KOPT-K1 (cell line): ENCODE measurements at regions not wholly inside any gene's neighbourhood (a gene's known extent, or its start where the extent isn't known, plus 50 kb on each side); places are given as distances from the start of the nearest gene placed in this dataset.

Experiments
- H3K27ac ChIP-seq: fragments of 200-600 bp; sonication (generic); 2 replicates; pipeline ENCODE4 v1.5.1; 2016; ENCODE audit warnings: antibody characterized with exemption, mild to moderate bottlenecking, low read depth, low read length; ENCODE audit not compliant: poor library complexity, severe bottlenecking
- H3K36me3 ChIP-seq: fragments of 200-600 bp; sonication (generic); 2 replicates; pipeline ENCODE4 v1.5.1; 2017; ENCODE audit warnings: antibody characterized with exemption, mild to moderate bottlenecking, low read length, moderate library complexity; ENCODE audit not compliant: insufficient read depth
- H3K9me3 ChIP-seq: fragments of 200-600 bp; sonication (generic); 2 replicates; pipeline ENCODE4 v1.5.1; 2017; ENCODE audit warnings: antibody characterized with exemption, low read length, mild to moderate bottlenecking; ENCODE audit not compliant: insufficient read depth, poor library complexity, severe bottlenecking

DNA sequence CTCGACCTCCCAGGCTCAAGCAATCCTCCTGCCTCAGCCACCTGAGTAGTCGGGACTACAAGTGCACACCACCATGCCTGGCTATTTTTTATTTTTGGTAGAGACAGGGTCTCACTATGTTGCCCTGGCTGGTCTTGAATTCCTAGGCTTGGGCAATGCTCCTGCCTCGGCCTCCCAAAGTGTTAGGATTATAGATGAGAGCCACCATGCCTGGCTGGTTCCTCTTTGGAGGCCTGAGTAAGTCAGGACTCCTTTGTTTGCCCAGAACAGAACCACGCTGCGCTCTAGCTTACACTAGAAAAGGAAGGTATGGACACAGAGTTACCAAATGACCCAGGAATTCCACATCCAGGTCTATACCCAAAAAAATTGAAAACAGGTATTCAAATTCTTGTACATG lies 135.9 kb upstream of the SLC1A4 start:
- Histone ChIP-seq H3K36me3 (no peaks in the 10 kb centered on the region), H3K9me3 (no peaks in the 10 kb centered on the region), H3K27ac (no peak overlapping the region)

DNA sequence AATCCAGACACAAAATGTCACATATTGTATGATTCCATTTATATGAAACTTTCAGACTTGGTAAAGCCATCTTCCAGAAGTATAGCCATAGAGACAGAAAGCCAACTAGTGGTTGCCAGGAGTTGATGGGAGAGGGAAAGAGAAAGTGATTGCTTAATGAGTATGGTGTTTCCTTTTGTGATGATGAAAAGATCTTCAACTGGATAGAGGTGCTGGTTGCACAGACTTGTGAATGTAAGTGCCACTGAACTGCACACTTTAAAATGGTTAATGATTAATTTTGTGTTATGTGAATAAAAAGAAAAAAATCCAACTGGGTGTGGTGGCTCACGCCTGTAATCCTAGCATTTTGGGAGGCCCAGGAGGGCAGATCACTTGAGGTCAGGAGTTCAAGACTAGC lies 135.3 kb upstream of the SLC1A4 start:
- no peaks in the 10 kb centered on the region for H3K9me3 ChIP-seq
- H3K36me3 ChIP-seq = no peaks in the 10 kb centered on the region
- H3K27ac ChIP-seq = no peak overlapping the region

DNA sequence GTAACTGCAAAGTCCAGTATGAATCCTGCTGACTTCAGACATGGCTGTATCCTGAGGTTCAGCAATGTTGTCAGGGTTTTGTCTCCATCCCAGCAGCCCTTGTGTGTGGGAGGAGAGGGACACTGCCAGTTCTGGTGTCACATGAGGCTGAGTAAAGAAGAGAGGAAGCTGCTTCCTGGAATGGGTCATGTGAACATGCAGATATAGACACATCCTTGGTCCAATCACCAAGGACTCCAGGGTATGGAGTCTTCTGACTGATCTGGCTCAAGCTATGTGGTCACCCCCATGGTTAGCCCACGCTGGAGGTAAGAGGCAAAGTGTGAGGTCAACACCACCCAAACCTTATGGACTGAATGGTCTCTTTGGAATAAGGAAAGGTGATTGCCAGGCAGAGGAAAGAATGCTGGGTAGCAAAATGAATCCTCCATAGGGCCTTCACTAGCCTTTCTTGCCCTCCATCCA lies 134.4 kb upstream of the SLC1A4 start:
- Histone ChIP-seq H3K9me3 (no peaks in the 10 kb centered on the region), H3K36me3 (no peaks in the 10 kb centered on the region), H3K27ac (no peak overlapping the region)

DNA sequence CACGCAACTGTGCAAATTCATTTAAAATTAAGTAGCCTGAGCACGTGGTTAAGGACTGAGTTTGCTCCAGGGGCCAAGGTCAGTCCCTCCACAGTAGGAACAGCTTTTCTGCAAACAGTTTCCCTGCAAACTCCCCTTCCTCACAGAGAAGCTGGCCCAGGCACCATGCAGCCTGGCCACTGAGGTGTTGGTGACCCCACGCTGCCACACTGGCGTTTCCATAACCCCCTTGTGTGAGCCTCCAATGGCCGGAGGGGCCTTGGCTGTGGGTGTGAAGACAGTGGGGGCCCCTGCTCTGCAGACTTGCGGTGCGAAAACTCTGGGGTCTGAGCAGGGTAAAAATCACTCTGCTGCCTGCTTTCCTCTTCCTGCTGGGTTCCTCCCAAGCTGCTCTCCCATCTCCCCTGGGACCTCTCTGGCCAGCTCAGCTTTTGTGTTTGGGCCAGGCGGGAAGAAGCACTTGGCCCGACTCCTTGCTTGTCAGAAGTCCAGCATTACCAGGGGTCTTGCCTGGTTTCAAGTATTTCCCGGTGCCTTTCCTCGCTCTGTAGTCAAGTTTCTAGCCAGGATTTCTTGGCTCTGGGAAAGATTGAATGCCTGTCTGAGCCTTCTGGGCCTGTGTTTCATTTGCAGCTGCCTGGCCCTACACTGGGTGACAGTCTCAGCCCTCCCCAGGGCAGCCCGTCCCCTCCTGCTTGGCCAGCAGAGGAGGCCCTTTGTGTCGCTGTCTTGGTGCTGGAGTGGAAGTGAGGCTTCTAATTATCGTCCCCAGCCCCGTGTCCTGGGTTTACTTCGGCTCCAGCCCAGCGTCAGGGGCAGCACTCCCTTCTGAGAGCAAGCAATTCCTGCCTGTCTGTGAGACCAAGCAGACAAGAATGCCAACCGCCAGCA lies 131.4 kb upstream of the SLC1A4 start:
- no peak overlapping the region for H3K27ac ChIP-seq
- peaks cover 5% of the 10 kb centered on the region for H3K9me3 ChIP-seq
- no peaks in the 10 kb centered on the region for H3K36me3 ChIP-seq

DNA sequence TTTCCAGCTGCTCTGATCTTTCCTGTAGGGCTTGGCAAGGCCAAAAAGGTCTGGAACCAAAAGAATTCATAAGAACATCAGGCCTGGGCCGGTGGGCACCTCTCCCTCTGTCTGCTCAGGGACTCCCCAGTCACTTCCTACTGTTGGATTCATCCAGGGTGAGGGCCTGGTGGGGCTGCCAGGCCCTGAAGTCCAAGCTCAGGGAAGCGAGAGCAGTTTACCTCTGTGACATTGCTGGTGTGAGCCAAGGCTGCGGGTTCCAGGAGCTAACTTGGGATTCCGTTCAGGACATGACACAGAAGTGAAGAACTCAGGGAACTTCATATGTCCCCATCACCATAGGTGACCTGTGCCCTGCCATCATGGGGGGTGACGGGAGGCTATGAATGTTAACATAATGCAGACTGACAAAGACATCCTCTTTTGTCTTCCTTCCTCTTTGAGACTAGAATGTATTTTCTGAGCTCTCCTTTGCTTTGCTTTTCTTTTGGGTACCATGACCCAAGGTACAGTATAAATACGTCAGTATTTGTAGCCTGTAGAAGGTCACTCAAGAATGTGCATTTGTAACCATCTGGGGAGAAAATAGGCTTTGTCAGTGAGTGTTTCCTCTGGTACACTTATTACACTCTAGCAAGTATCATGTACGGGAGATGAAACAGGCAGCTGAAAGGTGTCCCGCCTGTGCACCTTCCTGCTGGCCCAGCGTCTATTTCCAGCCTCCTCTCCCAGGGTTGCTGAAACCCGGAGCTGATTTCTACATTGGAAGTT lies 130.5 kb upstream of the SLC1A4 start:
- Histone ChIP-seq H3K27ac (no peak overlapping the region), H3K9me3 (peaks cover 5% of the 10 kb centered on the region), H3K36me3 (no peaks in the 10 kb centered on the region)

DNA sequence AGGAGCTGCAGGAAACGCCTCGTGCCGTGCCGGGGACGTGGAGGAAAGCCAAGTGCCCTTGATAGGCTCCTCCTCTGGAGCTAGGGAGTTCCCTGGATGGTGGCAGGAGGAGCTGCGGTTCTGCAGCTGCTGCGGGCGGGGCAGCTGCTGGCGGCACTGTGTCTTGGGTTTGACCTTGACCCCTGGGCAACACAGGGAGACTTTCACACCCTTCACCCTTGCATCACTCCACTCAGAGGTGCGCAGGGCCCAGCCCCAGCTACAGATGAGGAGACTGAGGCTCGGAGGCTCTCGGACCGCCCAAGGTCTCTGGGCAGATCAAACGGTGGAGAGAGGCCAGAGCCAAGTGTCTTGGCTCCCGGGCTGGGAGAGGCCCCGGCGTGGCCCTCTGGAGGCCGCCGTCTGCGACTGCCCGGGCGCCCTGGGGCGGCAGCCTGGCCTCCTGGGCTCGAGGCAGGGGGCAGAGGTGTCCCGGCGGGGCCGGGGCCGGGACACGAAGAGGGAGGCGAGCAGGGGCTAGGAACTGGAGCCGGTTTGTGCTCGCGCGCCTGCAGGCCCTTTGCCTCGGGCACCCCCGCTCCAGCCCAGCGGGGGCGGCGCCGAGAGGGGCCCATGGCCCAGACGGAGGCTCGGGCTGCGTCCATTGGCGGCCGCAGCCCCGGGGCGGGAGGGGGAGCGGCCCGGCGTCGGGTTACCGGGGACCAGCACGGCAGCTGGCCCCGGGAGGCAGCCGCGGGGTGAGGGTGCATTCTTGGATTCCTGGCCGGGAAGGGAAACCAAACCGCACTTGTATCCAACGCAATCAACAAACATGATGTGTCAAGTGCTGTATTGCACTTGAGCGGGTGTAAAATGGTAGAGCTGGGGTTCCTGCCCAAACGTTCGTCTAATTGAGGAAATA lies 129.6 kb upstream of the SLC1A4 start:
- H3K36me3 ChIP-seq = no peaks in the 10 kb centered on the region
- peaks cover 5% of the 10 kb centered on the region for H3K9me3 ChIP-seq
- H3K27ac ChIP-seq = no peak overlapping the region

DNA sequence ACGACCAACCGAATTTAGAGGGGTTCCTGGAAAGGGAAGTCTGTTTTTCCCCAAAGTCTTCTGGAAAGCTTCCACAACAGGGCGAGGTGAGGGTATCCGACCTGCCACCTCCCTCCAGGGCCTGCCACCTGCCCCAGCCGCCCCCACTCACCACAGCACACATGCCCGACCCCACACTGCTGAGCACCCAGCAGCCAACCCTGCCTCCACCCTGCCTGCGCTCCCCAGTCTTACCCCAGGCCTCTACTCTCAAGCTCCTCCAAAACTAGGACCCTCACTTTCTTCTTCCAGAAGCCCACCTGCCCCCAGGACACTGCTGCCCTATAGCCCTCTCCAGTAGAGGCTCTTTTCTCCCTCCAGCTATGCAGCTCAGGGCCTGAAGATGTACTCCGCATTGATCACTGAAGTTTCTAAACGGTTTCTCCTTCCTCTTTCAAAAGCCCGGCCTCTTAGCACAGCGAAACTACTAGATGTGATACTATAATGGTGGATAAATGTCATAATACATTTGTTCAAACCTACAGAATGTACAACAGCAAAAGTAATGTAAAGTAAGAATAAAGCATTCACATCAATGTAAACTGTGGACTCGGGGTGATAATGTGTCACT lies 128.8 kb upstream of the SLC1A4 start:
- Histone ChIP-seq H3K9me3 (peaks cover 5% of the 10 kb centered on the region), H3K36me3 (no peaks in the 10 kb centered on the region), H3K27ac (no peak overlapping the region)

DNA sequence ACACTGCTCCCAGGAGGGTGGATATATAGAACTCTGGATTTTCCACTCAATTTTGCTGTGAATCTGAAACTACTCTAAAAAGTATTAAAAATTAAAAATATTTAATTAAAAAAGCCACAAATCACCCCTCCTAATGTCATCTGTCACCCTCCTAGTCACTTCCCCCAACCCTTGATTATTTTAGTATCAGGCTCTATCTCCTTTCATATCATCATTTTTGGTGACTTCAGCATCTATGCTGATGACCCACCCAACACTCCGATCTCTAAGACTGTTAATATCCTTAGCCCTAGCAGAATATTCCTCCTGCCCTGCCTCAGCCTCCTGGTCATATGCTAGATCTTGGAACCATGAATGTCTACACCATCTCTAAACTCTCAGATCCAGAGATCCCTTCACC lies 128.3 kb upstream of the SLC1A4 start:
- Histone ChIP-seq H3K9me3 (peaks cover 5% of the 10 kb centered on the region), H3K27ac (no peak overlapping the region), H3K36me3 (no peaks in the 10 kb centered on the region)

DNA sequence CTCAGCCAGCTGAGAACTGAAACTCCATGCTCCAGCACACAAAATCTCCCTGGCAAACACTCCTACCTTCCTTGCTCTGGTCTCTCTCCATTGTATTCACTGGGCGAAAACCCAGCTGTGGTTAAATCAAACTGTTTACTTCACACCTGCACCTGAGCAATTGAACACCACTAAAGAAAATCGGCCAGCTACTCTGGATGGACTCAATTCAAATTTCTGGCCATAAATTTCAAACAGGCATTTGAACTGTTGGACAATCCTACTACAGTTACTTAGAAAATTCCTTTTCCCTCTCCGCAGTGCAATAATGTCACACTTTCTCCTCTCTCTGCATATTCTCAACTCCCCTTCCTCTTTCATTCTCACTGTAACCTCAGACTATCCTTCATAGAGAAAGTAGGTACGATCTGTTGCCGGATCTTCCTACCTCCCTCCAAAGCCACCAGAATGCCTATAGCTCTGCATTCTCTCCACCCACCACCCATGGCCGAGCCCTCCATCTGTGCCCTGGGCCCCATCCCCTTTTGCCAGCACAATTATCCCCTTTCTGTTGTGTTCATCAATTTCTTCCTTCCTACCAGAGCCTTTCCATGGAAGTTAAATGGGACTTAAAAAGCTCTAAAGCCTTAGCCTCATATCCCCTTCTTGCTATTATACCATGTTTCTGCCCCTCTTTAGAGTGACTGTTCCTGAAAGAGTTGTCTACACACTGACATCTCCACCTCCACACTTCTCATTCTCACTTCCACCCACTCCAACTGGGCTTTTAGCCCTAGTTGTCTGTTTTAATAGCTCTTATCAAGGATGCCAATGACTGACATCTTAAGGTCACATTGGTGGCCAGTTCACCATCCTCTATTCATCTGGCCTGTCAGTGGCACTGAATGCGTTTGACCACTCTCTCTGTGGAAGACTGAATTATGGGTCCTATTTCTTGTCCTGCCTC lies 127.5 kb upstream of the SLC1A4 start:
- Histone ChIP-seq H3K9me3 (peaks cover 5% of the 10 kb centered on the region), H3K36me3 (no peaks in the 10 kb centered on the region), H3K27ac (no peak overlapping the region)

DNA sequence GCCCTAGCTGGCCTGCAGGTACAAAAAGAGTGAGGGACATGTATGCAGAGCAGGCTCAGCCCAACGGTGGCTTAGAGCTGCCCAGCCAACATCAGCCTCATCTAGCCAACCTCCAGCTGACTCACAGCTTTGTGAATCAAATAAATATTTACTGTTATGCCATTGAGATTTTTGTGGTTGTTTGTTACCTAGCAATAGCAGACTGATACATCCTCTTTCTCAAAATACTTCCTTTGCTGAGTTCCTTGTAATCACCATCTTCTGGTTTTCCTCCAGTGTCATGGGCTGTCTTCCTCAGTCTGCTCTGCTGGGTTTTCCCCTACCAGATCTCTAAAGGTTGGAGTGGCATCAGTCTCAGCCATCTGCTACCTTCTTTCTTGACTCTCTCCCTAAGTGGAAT lies 126.6 kb upstream of the SLC1A4 start:
- H3K27ac ChIP-seq = no peak overlapping the region
- no peaks in the 10 kb centered on the region for H3K36me3 ChIP-seq
- H3K9me3 ChIP-seq = peaks cover 5% of the 10 kb centered on the region

DNA sequence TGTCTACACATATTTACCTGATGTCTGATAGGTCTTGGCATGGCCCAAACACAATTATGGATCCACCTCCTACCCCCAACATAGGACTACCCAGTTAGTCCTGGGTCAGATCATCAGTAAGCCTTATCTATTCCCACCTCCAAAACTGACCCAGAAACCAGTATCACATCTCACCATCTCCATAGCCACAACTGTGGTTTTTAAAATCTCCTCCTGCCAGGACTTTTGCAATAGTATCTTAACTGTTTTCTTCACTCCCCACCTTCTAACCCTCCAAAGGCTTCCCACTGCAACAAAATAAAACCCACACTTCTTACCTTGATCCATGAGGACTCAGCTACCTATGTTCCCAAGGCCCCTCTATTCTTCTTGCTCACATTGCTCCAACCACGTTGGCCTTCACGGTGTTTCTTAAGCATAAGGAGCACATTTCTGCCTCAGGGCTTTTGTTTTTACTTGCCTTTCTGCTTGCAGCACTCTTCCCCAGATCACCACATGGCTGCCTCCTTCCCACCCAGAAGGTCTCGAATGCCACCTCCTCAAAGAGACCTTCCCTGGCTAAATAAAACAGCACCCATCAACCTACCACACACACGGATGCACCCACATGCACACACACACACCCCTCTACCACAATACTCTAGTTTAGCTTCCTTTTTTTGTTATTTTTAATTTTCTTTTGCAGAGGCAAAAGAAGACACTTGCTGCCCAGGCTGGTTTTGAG lies 125.9 kb upstream of the SLC1A4 start:
- Histone ChIP-seq H3K9me3 (peaks cover 5% of the 10 kb centered on the region), H3K36me3 (no peaks in the 10 kb centered on the region), H3K27ac (no peak overlapping the region)

DNA sequence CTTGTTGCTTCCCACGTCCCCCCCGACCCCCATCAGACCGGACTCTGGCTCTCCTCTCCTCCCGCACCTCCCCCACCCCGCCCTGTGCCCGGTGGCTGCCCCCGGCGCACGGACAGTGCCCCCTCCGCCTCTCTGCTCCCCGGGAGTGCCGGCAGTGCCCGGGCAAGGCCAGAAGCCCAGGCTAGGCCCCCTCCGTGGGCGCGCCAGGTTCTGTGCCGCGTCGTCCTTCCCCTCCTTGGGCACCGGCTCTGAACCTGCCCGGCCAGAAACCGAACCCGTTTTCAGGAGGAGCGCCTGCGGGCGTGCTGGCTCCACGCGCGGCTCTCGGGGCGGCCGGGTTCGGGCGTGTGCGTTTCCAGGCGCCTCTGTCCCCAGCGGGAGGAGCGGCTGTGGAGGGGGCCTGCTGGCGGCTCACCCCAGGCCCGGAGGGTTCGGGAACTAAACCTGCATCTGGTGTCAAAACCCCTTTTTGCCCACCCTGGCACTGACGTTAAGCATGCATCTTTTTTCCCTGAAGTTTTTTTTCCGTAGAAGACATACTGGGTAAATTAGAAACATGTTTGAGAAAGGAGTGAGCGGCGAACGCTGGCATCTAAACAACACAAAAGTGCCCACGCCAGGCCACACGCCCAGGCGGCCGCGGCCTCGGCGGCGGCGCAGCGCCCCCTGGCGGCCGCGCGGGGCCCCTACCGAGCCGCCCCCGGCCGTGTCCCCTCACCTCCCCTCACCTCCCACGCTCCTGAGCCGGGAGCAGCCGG lies 123.9 kb upstream of the SLC1A4 start:
- Histone ChIP-seq H3K36me3 (no peaks in the 10 kb centered on the region), H3K9me3 (peaks cover 5% of the 10 kb centered on the region), H3K27ac (no peak overlapping the region)
